H1 (cell line): ENCODE measurements at regions not wholly inside any gene's neighbourhood (a gene's known extent, or its start where the extent isn't known, plus 50 kb on each side); places are given as distances from the start of the nearest gene placed in this dataset.

Experiments used
- CTCF ChIA-PET: fragments of 300-600 bp; sonication (Branson Sonifier 250); formaldehyde crosslinking; loops from one replicate; lab custom pipeline; 2021; ENCODE audit not compliant: partially characterized antibody; lab: Charles Lee
- POLR2A ChIA-PET: fragments of 300-600 bp; sonication (Branson Sonifier 250); formaldehyde crosslinking; loops from one replicate; lab custom pipeline; 2021; ENCODE audit warnings: inconsistent platforms; ENCODE audit not compliant: partially characterized antibody; lab: Charles Lee
- DNase-seq, 2 experiments: peaks; one replicate each; pipeline versions ENCODE4 v3.0.0 to v3.0.0-alpha.2; 2010 to 2022; ENCODE audit warnings: low spot score in 2 of 2, low read depth in 1 of 2, mixed read lengths in 1 of 2
- FAIRE-seq: peaks from 2 replicates; lab custom pipeline; 2011; peaks lifted over from hg19 to GRCh38; lab: Jason Lieb, UNC
- H2AFZ ChIP-seq: 2 replicates; pipeline ENCODE4 v1.8.1; 2012; ENCODE audit warnings: low read length, inconsistent platforms
- H2AK5ac ChIP-seq: 2 replicates; pipeline ENCODE4 v1.6.1; 2013; ENCODE audit warnings: low read depth, low read length
- H2BK120ac ChIP-seq: replicated peaks from 2 replicates; pipeline ENCODE3; 2013; ENCODE audit warnings: low read depth, low read length, inconsistent platforms
- H2BK12ac ChIP-seq: 2 replicates; pipeline ENCODE4 v1.6.1; 2013; ENCODE audit warnings: low read depth, low read length
- H2BK15ac ChIP-seq: 2 replicates; pipeline ENCODE4 v1.6.1; 2013; ENCODE audit warnings: low read length
- H2BK20ac ChIP-seq: 2 replicates; pipeline ENCODE4 v1.6.1; 2013; ENCODE audit warnings: low read length
- H2BK5ac ChIP-seq: 2 replicates; pipeline ENCODE4 v1.6.1; 2013; ENCODE audit warnings: low read depth, low read length
- H3K14ac ChIP-seq: 2 replicates; pipeline ENCODE4 v1.6.1; 2013; ENCODE audit warnings: inconsistent platforms; ENCODE audit not compliant: insufficient read length
- H3K18ac ChIP-seq: 2 replicates; pipeline ENCODE4 v1.6.1; 2013; ENCODE audit warnings: low read length; ENCODE audit errors: extremely low read depth
- H3K23ac ChIP-seq: 2 replicates; pipeline ENCODE4 v1.6.1; 2013; ENCODE audit warnings: inconsistent platforms; ENCODE audit not compliant: insufficient read length
- H3K23me2 ChIP-seq: 2 replicates; pipeline ENCODE4 v1.6.1; 2013; ENCODE audit warnings: low read depth, low read length
- H3K27ac ChIP-seq: 2 replicates; pipeline ENCODE4 v1.6.1; 2011; ENCODE audit warnings: low read depth, low read length, inconsistent platforms
- H3K27me3 ChIP-seq, 4 experiments: replicated peaks in 1 of 4; 1 replicate in 1 of 4; 2 replicates in 3 of 4; pipeline versions ENCODE4 v1.6.1 to v1.8.1; 2011 to 2013; ENCODE audit warnings: low read length in 3 of 4, mild to moderate bottlenecking in 3 of 4, inconsistent platforms in 2 of 4, mixed read lengths in 2 of 4, moderate library complexity in 1 of 4; ENCODE audit not compliant: control insufficient read depth in 3 of 4, insufficient read depth in 3 of 4; ENCODE audit errors: extremely low read depth in 1 of 4
- H3K36me3 ChIP-seq, 4 experiments: 2 replicates each; pipeline versions ENCODE4 v1.6.1 to v1.8.1; 2011 to 2013; ENCODE audit warnings: mild to moderate bottlenecking in 4 of 4, low read length in 3 of 4, moderate library complexity in 2 of 4, control low read depth in 1 of 4, inconsistent platforms in 1 of 4; ENCODE audit not compliant: insufficient read depth in 4 of 4, control insufficient read depth in 2 of 4
- H3K4ac ChIP-seq: replicated peaks from 2 replicates; pipeline ENCODE3; 2013; ENCODE audit warnings: low read length, low read depth, mixed read lengths, inconsistent platforms; ENCODE audit not compliant: insufficient read length
- H3K4me1 ChIP-seq, 4 experiments: replicated peaks in 1 of 4; 1 replicate in 1 of 4; 2 replicates in 3 of 4; pipeline versions ENCODE4 v1.6.1 to v1.8.1; 2011 to 2013; ENCODE audit warnings: low read length in 3 of 4, inconsistent platforms in 2 of 4, mixed read lengths in 1 of 4; ENCODE audit not compliant: insufficient read depth in 4 of 4, control insufficient read depth in 3 of 4
- H3K4me2 ChIP-seq, 2 experiments: 2 replicates each; pipeline versions ENCODE4 v1.6.1 to v1.8.1; 2011 to 2013; ENCODE audit warnings: low read depth in 2 of 2, low read length in 2 of 2, control low read depth in 1 of 2, inconsistent platforms in 1 of 2, mild to moderate bottlenecking in 1 of 2; ENCODE audit not compliant: insufficient read depth in 1 of 2
- H3K4me3 ChIP-seq, 4 experiments: fragments of 200-600, 300-600 bp in 1 of 4; sonication (generic), shearing (Covaris generic), sonication (Bioruptor Twin) in 1 of 4; 2 replicates each; pipeline versions ENCODE4 v1.5.1 to v1.8.1; 2011 to 2016; ENCODE audit warnings: low read length in 4 of 4, low read depth in 3 of 4, control low read depth in 2 of 4, inconsistent platforms in 2 of 4, mild to moderate bottlenecking in 2 of 4, mixed read lengths in 1 of 4, moderate library complexity in 1 of 4; ENCODE audit not compliant: insufficient read depth in 2 of 4; ENCODE audit errors: extremely low read depth in 1 of 4
- H3K56ac ChIP-seq: replicated peaks from 2 replicates; pipeline ENCODE3; 2013; ENCODE audit warnings: low read depth, mild to moderate bottlenecking, mixed read lengths, low read length, inconsistent platforms; ENCODE audit not compliant: insufficient read length
- H3K79me1 ChIP-seq: 2 replicates; pipeline ENCODE4 v1.6.1; 2013; ENCODE audit warnings: low read depth, low read length, control low read depth
- H3K79me2 ChIP-seq, 2 experiments: 2 replicates each; pipeline versions ENCODE4 v1.6.1 to v1.8.1; 2012 to 2013; ENCODE audit warnings: low read length in 2 of 2, mild to moderate bottlenecking in 2 of 2, inconsistent platforms in 1 of 2; ENCODE audit not compliant: insufficient read depth in 2 of 2, control insufficient read depth in 1 of 2
- H3K9ac ChIP-seq, 4 experiments: replicated peaks in 1 of 4; 1 replicate in 1 of 4; 2 replicates in 3 of 4; pipeline versions ENCODE4 v1.6.1 to v1.8.1; 2011 to 2013; ENCODE audit warnings: low read depth in 3 of 4, low read length in 3 of 4, control low read depth in 2 of 4, mild to moderate bottlenecking in 2 of 4, moderate library complexity in 2 of 4, inconsistent platforms in 1 of 4; ENCODE audit errors: extremely low read depth in 1 of 4
- H3K9me3 ChIP-seq, 2 experiments: 2 replicates each; pipeline versions ENCODE4 v1.6.1 to v1.8.1; 2012 to 2013; ENCODE audit warnings: mild to moderate bottlenecking in 2 of 2, moderate library complexity in 2 of 2, control low read depth in 1 of 2, inconsistent platforms in 1 of 2, low read depth in 1 of 2, low read length in 1 of 2, mixed read lengths in 1 of 2; ENCODE audit not compliant: insufficient read depth in 2 of 2
- H4K20me1 ChIP-seq, 2 experiments: replicated peaks in 1 of 2; 2 replicates each; pipeline versions ENCODE3 to v1.8.1; 2011 to 2013; ENCODE audit warnings: inconsistent platforms in 2 of 2, low read length in 2 of 2, mild to moderate bottlenecking in 1 of 2; ENCODE audit not compliant: insufficient read depth in 2 of 2, control insufficient read depth in 1 of 2
- H4K5ac ChIP-seq: 2 replicates; pipeline ENCODE4 v1.6.1; 2013; ENCODE audit warnings: low read length, low read depth, mixed read lengths, inconsistent platforms; ENCODE audit not compliant: insufficient read length
- H4K8ac ChIP-seq: 2 replicates; pipeline ENCODE4 v1.8.0; 2013; ENCODE audit warnings: mild to moderate bottlenecking, moderate library complexity, low read length, inconsistent platforms; ENCODE audit not compliant: insufficient read depth; ENCODE audit errors: extremely low read depth
- H4K91ac ChIP-seq: replicated peaks from 2 replicates; pipeline ENCODE3; 2013; ENCODE audit warnings: low read length, mixed read lengths, inconsistent platforms; ENCODE audit not compliant: insufficient read length
- WGBS, 2 experiments: shearing (Covaris generic) in 1 of 2; methylation state at CpG; one replicate each; pipeline versions ENCODE4 v1.1.6 to v1.1.7; 2013 to 2015; ENCODE audit warnings: low lambda C conversion rate in 2 of 2, mixed read lengths in 2 of 2, inconsistent platforms in 1 of 2, low coverage in 1 of 2, missing lambda C conversion rate in 1 of 2; ENCODE audit not compliant: insufficient replicate concordance in 2 of 2, insufficient coverage in 1 of 2, insufficient read length in 1 of 2; ENCODE audit errors: extremely low coverage in 1 of 2, missing lambda C conversion rate in 1 of 2; 5-methylcytosine and 5-hydroxymethylcytosine counted together

GRCh38 chr9:16092142-16093091 is 539.6 kb downstream of the CCDC171 start:
- Histone ChIP-seq H3K9ac (no peak overlapping the region), H3K79me1 (no peaks in the 10 kb centered on the region), H3K14ac (no peak overlapping the region), H2AK5ac (no peak overlapping the region), H4K91ac (no peak overlapping the region), H3K4me2 (no peak overlapping the region), H2BK12ac (no peak overlapping the region), H4K20me1 (no peaks in the 10 kb centered on the region), H3K27ac (no peak overlapping the region), H3K36me3 (no peaks in the 10 kb centered on the region), H2BK15ac (no peak overlapping the region), H3K56ac (no peak overlapping the region), H3K23me2 (no peaks in the 10 kb centered on the region), H3K4ac (no peak overlapping the region), H3K9me3 (no peaks in the 10 kb centered on the region), H3K18ac (no peak overlapping the region; the same call in 1 of the 2 replicates), H2BK5ac (no peak overlapping the region), H3K27me3 (no peaks in the 10 kb centered on the region), H3K23ac (no peak overlapping the region), H3K79me2 (no peaks in the 10 kb centered on the region), H3K4me3 (no peak overlapping the region), H4K5ac (no peak overlapping the region), H2BK20ac (no peak overlapping the region), H3K4me1 (no peaks in the 10 kb centered on the region), H2AFZ (no peak overlapping the region), H2BK120ac (no peak overlapping the region), H4K8ac (no peak overlapping the region)
- 90% methylated on average over 12 of the region's 12 CpGs; no CpG with 5 or more reads in 1 of the 2 experiments for WGBS, 2 experiments
- ChIA-PET CTCF (interaction anchor here (1.2 to 1.9 kb wide), 3 partner anchors 9 to 66 kb away, joined by 3 to 7 read pairs (median 6); no protein-coding TSS in a partner anchor), POLR2A (interaction anchor here (0.6 kb wide), 1 partner anchor 9 kb away, joined by 3 read pairs; no protein-coding TSS in a partner anchor)
- FAIRE-seq (no peak), DNase-seq (no peak)
